HL-60 (cell line): ENCODE measurements at regions not wholly inside any gene's neighbourhood (a gene's known extent, or its start where the extent isn't known, plus 50 kb on each side); places are given as distances from the start of the nearest gene placed in this dataset.

Experiments
- POLR2AphosphoS5 ChIP-seq: IDR thresholded peaks from 2 replicates; pipeline ENCODE4 v1.6.1; 2012; ENCODE audit warnings: low read depth
- TF ChIP-seq, protein P1 (sequence below): IDR thresholded peaks from one replicate; pipeline ENCODE4 v1.5.1; 2011; ENCODE audit warnings: low read length, control low read depth, inconsistent platforms; ENCODE audit not compliant: insufficient read depth

DNA sequence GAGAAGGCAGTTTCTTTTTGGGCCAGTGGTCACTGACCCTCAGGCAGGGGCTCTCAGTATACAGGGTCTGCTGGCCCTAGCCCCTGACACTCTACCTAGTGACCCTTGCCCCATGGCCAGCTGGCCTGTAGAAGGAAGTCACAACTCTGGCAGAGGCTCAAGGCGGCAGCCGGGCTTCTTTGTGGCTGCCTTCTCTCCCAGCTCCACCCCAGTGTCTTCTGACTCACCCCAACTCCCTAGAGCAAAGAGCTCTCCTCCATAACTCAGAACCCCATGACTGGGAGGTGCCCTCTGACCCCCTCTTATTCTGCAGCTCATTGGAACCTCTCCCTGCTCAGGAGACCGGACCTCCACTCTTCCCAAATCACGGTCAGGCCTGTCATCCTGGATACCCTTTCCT, 358.2 kb downstream of the FGFR2 start:
- TF ChIP-seq, protein P1, sequence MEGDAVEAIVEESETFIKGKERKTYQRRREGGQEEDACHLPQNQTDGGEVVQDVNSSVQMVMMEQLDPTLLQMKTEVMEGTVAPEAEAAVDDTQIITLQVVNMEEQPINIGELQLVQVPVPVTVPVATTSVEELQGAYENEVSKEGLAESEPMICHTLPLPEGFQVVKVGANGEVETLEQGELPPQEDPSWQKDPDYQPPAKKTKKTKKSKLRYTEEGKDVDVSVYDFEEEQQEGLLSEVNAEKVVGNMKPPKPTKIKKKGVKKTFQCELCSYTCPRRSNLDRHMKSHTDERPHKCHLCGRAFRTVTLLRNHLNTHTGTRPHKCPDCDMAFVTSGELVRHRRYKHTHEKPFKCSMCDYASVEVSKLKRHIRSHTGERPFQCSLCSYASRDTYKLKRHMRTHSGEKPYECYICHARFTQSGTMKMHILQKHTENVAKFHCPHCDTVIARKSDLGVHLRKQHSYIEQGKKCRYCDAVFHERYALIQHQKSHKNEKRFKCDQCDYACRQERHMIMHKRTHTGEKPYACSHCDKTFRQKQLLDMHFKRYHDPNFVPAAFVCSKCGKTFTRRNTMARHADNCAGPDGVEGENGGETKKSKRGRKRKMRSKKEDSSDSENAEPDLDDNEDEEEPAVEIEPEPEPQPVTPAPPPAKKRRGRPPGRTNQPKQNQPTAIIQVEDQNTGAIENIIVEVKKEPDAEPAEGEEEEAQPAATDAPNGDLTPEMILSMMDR = no peak
- no peak for TF ChIP-seq POLR2AphosphoS5
